Breast epithelium (tissue), 4 donors: ENCODE measurements at regions not wholly inside any gene's neighbourhood (a gene's known extent, or its start where the extent isn't known, plus 50 kb on each side); places are given as distances from the start of the nearest gene placed in this dataset.

ENCODE experiments used
- DNase-seq, 2 donors: peaks; one replicate each; pipeline ENCODE4 v3.0.0-alpha.2; 2019; ENCODE audit warnings: low spot score in 2 of 2
- H3K27ac ChIP-seq, 2 donors: fragments of 200-600 bp; sonication (generic) in 1 of 2; one replicate each; pipeline ENCODE4 v1.5.1; 2016 to 2019; ENCODE audit warnings: mild to moderate bottlenecking in 1 of 2
- H3K27me3 ChIP-seq, 2 donors: fragments of 200-600 bp; sonication (generic) in 1 of 2; one replicate each; pipeline versions ENCODE4 v1.5.1 to v1.6.0; 2017 to 2019; ENCODE audit warnings: control low read depth in 1 of 2, mild to moderate bottlenecking in 1 of 2
- H3K36me3 ChIP-seq: fragments of 200-600 bp; one replicate; pipeline ENCODE4 v1.5.1; 2019
- H3K4me1 ChIP-seq, 2 donors: fragments of 200-600 bp; sonication (generic); one replicate each; pipeline ENCODE4 v1.5.1; 2016 to 2019; ENCODE audit warnings: control low read depth in 1 of 2
- H3K4me3 ChIP-seq, 3 donors: fragments of 200-600 bp; sonication (generic); 1 replicate in 2 of 3; 2 replicates in 1 of 3; pipeline ENCODE4 v1.5.1; 2016 to 2019; ENCODE audit warnings: mild to moderate bottlenecking in 3 of 3, moderate library complexity in 2 of 3
- H3K9me3 ChIP-seq, 2 donors: fragments of 200-600 bp; sonication (generic) in 1 of 2; one replicate each; pipeline ENCODE4 v1.5.1; 2016 to 2019; ENCODE audit warnings: control low read depth in 1 of 2
- POLR2A ChIP-seq: fragments of 450-650 bp; IDR thresholded peaks from one replicate; pipeline ENCODE4 v1.6.1; 2016; ENCODE audit warnings: antibody characterized with exemption, mild to moderate bottlenecking, moderate library complexity
- POLR2AphosphoS5 ChIP-seq, 3 donors: sonication (generic); formaldehyde crosslinking; IDR thresholded peaks; one replicate each; pipeline ENCODE4 v1.6.1; 2017; ENCODE audit warnings: antibody characterized with exemption in 3 of 3
- intact Hi-C: fragments of 100-400 bp; cut with DNase I; formaldehyde crosslinking; loops from one replicate; pipeline ENCODE4 v1.15.1; 2023; ENCODE audit warnings: low total_unique reads
- TF ChIP-seq, protein P1 (sequence below), 3 donors: fragments of 450-650 bp; IDR thresholded peaks; one replicate each; pipeline ENCODE4 v1.5.1; 2016 to 2017; ENCODE audit warnings: antibody characterized with exemption in 3 of 3, mild to moderate bottlenecking in 3 of 3, moderate library complexity in 3 of 3

DNA sequence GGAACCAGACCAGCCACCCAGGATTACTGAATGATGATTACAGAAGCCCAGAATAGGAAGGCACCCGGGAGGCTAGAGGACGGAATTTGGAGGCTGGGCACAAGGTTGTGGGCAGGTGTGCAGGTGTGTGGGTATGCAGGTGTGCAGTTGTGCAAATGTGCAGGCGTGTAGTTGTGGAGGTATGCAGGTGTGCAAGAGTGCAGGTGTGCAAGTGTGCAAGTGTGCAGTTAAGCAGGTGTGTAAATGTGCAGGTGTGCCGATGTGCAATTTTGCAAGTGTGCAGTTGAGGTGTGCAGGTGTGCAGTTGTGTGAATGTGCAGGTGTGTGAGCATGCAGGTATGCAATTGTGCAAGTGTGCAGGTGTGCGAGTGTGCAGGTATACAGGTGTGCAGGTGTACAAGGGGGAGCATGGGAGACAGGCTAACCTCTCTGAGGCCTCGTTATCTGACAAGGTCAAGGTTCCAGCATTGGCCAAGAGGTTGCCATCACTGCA is 131.8 kb downstream of the KCTD15 start:
- no peak overlapping the region for H3K27ac ChIP-seq
- H3K4me1 ChIP-seq: no peaks in the 10 kb centered on the region
- H3K27me3 ChIP-seq: no peaks in the 10 kb centered on the region
- intact Hi-C loops: no loop called here
- H3K36me3 ChIP-seq: no peaks in the 10 kb centered on the region
- TF ChIP-seq POLR2AphosphoS5 (IDR thresholded peaks at IDR 0.05): no peak
- TF ChIP-seq POLR2A: no peak
- TF ChIP-seq, protein P1, sequence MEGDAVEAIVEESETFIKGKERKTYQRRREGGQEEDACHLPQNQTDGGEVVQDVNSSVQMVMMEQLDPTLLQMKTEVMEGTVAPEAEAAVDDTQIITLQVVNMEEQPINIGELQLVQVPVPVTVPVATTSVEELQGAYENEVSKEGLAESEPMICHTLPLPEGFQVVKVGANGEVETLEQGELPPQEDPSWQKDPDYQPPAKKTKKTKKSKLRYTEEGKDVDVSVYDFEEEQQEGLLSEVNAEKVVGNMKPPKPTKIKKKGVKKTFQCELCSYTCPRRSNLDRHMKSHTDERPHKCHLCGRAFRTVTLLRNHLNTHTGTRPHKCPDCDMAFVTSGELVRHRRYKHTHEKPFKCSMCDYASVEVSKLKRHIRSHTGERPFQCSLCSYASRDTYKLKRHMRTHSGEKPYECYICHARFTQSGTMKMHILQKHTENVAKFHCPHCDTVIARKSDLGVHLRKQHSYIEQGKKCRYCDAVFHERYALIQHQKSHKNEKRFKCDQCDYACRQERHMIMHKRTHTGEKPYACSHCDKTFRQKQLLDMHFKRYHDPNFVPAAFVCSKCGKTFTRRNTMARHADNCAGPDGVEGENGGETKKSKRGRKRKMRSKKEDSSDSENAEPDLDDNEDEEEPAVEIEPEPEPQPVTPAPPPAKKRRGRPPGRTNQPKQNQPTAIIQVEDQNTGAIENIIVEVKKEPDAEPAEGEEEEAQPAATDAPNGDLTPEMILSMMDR (IDR thresholded peaks at IDR 0.05): no peak
- H3K4me3 ChIP-seq: no peak overlapping the region
- DNase-seq: no peak
- peaks cover under 1 to 4% of the 10 kb centered on the region in 2 donors for H3K9me3 ChIP-seq

DNA sequence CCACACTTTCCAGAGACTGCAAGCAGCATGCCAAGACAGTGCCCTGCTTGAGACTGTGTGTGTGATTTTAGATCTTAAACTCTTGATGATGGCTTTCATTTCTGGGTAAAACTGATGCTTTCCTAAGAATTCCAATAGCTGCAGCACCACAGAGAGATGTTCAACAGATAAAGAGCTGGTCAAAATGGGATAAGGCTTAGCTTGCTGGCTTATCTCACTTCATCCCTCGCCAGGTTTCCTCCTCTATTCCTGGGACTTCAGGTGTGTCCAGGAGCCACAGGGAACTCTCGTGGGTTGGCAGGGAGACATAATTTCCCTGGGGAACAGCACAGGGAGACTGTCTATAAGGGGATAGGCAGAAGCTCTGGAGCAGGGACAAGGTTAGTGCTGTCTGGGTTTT is 137.3 kb downstream of the KCTD15 start:
- Histone ChIP-seq H3K36me3 (no peaks in the 10 kb centered on the region), H3K27me3 (no peaks in the 10 kb centered on the region), H3K4me1 (no peaks in the 10 kb centered on the region), H3K4me3 (no peak overlapping the region), H3K27ac (no peak overlapping the region), H3K9me3 (peaks cover 16% of the 10 kb centered on the region in 2 donors)
- intact Hi-C loops: no loop called here
- TF ChIP-seq, protein P1 (IDR thresholded peaks at IDR 0.05): no peak
- TF ChIP-seq POLR2AphosphoS5 (IDR thresholded peaks at IDR 0.05): no peak
- TF ChIP-seq POLR2A: no peak
- no peak for DNase-seq

DNA sequence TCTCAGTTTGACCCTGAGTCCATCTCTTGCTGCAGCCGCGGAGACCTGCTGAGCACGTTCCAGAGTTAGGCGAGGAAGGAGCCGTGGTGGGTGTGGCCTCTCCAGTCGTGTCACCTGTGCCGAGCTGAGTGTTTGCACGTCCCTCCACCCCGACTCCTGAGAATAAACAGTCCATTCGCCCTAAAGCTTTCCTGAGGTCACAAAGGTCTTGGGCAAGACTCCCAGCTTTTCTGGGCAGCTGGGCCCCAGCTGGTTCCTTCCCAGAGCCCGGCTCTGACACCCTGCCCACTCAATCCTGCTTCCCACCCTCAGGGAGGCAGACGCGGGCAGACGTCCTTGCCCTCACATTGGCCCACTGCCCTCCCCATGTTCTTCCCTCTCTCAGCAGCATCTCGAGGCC is 142.2 kb downstream of the KCTD15 start:
- Histone ChIP-seq H3K27ac (no peak overlapping the region), H3K4me1 (no peaks in the 10 kb centered on the region), H3K4me3 (no peak overlapping the region), H3K9me3 (peaks cover 9 to 12% of the 10 kb centered on the region in 2 donors), H3K36me3 (no peaks in the 10 kb centered on the region), H3K27me3 (no peaks in the 10 kb centered on the region)
- intact Hi-C loops: no loop called here
- no peak for TF ChIP-seq POLR2AphosphoS5 (IDR thresholded peaks at IDR 0.05)
- no peak for TF ChIP-seq POLR2A
- TF ChIP-seq, protein P1 (IDR thresholded peaks at IDR 0.05): no peak
- DNase-seq: no peak

DNA sequence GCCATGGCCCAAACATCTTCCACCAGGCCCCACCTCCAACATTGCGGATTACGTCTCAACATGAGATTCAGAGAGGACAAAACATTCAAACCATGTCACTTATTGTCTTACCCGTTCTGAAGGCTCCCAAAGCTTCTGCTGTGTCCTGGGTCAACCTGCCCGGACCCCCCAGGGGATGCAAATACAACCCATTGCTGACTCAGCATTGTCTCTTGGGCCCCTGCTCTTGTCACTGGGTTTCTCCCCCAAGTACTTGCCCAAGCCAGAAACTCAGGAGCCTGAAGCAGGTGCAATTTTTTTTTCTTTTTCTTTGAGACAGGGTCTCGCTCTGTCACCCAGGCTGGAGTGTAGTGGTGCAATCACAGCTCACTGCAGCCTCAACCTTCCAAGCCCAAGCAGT is 144.5 kb downstream of the KCTD15 start:
- intact Hi-C loops: no loop called here
- no peaks in the 10 kb centered on the region for H3K36me3 ChIP-seq
- H3K4me3 ChIP-seq: no peak overlapping the region
- DNase-seq: no peak
- no peaks in the 10 kb centered on the region for H3K27me3 ChIP-seq
- H3K9me3 ChIP-seq: no peaks in the 10 kb centered on the region
- no peaks in the 10 kb centered on the region for H3K4me1 ChIP-seq
- TF ChIP-seq, protein P1 (IDR thresholded peaks at IDR 0.05): no peak
- TF ChIP-seq POLR2AphosphoS5 (IDR thresholded peaks at IDR 0.05) (no peak), POLR2A (no peak)
- no peak overlapping the region for H3K27ac ChIP-seq

DNA sequence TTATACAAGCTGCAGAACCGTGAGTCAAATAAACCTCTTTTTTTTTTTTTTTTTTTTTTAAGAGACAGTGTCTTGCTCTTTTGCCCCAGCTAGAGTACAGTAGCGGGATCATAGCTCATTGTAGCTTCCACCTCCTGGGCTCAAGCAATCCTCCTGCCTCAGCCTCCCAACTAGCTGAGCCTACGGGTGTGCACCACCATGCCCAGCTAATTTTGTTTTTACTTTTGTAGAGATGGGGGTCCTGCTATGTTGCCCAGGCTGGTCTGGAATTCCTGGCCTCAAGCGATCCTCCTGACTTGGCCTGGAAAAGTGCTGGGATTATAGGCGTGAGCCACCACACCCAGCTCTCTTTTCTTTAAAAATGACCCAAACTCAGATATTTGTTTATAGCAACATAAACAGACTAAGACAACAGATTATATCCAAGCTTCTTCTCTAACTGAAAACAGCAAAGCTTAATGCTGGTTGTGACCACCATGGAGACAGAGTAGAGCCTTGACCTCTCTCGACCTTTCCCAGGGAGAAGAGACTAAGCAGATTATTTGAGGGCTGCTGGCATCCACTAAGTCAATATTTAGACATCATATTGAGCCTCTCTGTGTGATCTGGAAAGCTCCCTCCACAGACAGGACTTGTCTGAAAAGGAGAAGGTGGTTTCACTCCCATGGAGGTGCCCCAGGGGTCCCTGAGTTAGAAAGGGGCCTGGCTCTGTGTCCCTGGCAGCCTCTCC is 150.0 kb downstream of the KCTD15 start:
- Histone ChIP-seq H3K27me3 (no peaks in the 10 kb centered on the region), H3K36me3 (no peaks in the 10 kb centered on the region), H3K27ac (no peak overlapping the region), H3K4me1 (no peaks in the 10 kb centered on the region), H3K4me3 (no peak overlapping the region), H3K9me3 (no peaks in the 10 kb centered on the region)
- intact Hi-C loops: no loop called here
- TF ChIP-seq, protein P1 (IDR thresholded peaks at IDR 0.05): no peak
- no peak for DNase-seq
